ENCODE measurements at regions not wholly inside any gene's neighbourhood (a gene's known extent, or its start where the extent isn't known, plus 50 kb on each side); places are given as distances from the start of the nearest gene placed in this dataset.
"Not testable (repeated sequence)": the region's sequence is repeated elsewhere in the genome, so short reads cannot be mapped to it uniquely, and the experiment has no call there.

DNA sequence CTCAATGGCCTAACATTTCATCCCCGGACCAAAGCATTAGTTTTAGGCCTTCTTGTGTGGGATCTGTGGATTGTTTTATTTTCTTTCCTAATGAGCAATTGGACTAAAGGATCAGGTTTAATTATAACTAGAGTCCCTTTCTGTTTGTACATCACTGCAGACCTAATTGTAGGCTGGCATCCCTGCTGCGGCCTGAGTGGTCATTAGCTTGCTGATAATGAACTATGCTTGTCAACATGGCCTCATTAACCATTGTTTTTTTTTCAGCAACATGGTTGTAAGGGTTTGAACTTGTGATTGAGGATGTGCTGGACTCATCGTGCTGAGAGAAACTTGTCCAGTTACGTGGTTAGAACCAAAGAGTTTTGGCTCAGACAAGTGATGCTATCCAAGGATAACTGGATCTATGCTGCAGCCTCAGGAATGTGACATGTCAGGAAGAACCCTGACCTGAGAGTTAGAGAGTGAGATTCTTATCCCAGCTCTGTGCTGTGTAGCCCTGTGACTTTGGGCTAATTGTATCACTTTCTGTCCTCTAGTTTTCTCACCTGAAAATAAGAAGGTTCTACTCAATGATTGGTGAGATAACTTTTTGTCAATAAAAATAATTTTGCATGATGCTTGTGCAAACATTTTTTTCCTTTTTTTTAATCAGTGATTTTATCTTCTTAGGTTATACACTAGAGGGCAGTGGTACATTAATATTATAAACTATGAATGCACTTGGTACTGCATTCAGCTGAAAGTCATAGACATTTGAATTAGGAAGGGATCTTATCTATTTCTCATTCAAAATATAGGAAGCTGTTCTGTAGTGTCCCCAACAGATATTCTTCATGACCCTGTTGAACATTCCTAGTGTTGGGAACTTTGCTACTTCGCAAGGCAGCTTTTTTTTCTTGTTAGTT, 140.9 kb downstream of the RNF144B start:
- no peak for DNase-seq (ENCODE audit: low read depth)

DNA sequence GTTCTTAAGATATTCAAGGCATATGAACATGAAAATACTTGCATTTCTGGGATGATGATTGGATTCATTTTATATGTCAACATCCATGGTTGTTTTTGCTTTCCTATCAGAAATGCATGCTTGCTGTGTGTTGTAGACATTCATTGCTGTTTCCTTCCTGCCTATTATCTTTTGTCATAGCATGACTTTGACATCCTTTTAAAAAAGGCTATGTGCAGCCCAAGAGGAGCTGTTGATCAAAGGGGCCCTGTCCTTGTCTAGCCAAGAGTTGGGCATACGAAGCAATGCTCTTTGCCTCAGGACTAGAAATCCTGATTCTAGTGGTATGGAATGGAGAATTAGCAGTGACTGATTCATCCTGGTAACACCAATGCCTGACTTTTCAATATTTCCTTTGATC, 143.1 kb downstream of the RNF144B start:
- no peak for DNase-seq (ENCODE audit: low read depth)

DNA sequence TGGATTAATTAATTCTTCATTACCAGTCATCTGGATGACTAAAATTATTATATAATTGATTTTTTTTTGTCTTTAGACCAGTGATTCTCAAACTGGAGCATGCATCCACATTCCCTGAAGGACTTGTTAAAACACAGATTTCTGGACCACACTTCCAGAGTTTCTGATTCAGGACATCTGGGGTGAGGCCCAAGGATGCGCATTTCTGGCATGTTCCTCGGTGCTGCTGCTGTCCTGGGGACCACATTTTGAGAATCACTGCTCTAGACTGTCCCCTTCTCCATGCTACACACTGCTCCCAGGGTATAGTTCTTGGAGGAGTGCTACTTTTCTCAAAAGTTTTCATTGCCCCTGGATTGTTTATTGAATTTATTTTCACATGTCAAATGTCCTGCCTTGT, 145.0 kb downstream of the RNF144B start:
- DNase-seq (ENCODE audit: low read depth), result no peak

DNA sequence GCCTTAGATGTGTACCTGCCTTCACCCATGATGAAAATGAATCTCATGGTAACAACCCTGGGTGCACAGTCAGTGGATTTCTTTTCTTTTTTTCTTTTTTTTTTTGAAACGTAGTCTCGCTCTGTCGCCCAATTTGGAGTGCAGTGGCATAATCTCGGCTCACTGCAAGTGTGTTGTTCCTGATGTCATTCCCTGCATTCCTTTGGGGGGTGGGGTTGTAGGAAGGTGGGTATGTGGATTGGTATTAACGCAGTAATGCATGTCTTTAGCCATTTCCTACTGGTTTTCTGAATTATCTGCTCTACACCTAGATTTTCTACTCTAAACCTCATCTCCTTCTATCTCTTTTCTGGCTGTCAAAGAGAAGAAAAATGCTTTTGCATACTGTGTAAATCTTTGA, 146.6 kb downstream of the RNF144B start:
- DNase-seq (ENCODE audit: low read depth), result no peak

DNA sequence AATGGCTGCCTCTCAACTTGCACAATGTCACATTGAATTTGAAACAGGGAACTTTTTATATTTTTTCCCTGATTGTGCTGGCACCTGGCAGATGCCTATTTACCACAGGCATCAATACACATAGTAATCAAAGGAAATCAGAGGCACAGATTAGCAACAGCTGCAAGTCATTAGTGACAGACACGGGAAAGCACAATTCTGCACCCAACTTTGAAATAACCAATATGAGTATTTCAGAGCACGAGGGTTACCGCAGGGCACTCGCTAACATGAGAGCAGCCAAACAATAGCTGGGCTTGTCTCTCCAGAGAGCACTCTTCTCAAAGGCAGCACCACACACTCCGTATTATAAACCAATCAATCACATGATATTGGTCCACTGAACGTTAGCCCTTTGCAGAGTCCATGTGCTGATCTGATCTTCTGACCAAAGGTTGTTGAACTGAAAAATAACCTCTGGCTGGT, 149.5 kb downstream of the RNF144B start:
- DNase-seq (ENCODE audit: low read depth), result no peak

DNA sequence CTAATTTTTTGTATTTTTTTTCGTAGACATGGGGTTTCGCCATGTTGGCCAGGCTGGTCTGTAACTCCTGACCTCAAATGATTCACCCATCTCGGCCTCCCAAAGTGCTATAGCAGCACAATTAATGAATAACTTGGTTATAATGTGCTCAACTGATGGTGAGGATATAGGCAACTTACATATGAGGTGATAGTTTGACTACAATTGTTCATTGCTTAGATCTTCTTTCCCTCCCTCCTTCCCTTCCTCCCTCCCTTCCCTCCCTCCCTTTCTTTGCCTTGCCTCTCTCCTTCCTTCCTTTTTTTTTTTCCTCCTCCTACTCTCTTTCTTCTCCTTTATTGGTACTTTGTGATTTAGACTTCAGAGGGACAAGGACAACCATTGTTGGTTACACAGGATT, 151.2 kb downstream of the RNF144B start:
- no peak for DNase-seq (ENCODE audit: low read depth)

DNA sequence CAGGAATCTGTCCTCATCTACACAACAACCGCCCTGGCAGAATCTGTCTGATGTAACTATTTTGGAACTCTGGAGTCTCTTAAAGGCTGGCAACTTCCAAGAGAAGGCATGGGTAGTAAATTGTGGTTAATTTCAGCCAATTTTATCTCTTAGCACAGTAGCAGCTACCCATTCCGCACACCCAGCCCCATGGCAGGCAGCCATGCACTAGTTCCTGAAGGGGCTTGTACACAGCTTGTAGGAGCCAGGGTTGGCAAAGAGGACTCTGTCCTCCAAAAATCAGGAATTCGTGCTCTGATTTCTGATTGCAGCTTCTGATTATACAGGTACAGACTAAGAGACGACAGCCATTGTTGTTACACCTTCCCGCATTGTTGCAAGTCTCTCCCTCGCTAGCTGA, 155.9 kb downstream of the RNF144B start:
- no peak for DNase-seq (ENCODE audit: low read depth)

DNA sequence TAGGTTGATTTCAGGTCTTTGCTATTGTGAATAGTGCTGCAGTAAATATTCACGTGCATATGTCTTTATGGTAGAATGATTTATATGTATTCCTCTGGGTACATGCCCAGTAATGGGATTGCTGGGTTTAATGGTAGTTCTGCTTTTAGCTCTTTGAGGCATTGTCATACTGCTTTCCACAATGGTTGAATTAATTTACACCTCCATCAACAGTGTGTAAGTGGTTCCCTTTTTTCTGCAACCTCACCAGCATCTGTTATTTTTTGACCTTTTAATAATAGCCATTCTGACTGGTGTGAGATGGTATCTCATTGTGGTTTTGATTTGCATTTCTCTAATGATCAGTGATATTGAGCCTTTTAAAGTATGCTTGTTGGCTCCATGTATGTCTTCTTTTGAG, 158.0 kb downstream of the RNF144B start:
- DNase-seq (ENCODE audit: low read depth), result not testable (repeated sequence)

DNA sequence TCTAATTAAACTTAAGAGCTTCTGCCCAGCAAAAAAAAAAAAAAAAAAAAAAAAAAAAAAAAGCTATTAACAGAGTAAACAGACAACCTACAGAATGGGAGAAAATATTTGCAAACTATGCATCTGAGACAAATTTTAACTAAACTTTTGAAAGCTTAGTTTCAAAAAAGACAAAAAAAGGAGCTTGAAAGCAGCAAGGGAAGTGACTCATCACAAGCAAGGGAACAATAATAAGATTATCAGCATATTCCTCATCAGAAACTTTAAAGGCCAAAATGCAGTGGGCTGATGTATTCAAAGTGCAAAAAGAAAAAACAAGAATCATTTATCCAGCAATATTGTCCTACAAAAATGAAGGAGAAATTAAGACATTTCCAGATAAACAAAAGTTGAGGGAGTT, 158.6 kb downstream of the RNF144B start:
- DNase-seq (ENCODE audit: low read depth), result no peak

DNA sequence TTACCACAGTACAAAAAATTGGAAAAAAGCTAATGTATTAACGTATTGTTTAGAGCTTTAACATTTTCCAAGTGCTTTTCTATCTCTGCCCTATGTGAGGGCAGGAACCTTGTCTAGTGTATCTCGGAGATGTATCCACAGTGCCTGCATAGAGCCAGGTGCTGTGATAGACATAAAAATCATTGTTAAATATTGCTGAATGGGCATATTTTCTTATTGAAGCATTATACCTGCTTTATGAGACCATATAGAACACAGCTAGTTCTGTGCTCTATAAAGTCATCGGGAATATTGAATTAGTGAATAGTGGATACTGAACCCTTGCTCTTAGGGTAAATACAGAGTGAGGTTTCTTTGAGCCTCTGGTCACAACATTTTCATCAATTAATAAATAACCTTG, 163.0 kb downstream of the RNF144B start:
- DNase-seq (ENCODE audit: low read depth), result no peak

DNA sequence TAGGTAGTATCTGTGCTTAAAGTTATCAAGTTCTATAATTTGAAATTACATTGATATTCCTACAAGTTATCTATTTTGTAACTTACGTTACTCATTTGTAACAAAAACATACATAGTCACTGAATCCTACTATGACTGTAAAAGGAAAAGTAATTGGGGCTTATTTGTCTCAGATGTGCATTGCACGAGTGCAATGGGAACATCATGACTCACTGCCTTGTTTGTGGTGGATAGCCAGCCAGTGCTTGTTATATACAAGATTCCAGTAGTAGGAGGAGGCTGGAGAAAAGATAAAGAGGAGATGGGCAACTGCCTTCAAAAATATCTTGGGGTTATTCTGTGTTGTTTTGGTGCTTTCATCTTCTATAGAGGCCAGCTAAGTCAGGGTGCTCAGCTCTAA, 164.1 kb downstream of the RNF144B start:
- DNase-seq (ENCODE audit: low read depth), result no peak

DNA sequence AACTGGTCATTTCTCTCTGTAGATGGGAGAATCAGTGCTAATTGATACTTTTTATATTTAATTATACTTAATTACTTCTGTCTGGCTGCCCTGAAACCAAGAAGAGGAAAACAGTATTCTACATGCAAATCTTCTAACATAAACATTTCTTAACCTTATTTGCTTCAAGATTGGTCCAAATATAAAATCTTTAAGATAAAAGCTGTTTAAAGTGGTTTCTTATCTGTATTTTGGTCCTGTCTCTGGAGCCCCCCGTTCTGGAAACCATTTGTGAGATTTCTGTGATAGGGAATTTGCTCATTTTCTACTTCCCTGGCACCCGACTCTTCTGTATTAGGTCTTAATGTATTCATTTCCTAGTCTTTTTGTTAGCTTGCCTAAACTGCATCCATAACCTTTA, 168.6 kb downstream of the RNF144B start:
- no peak for DNase-seq (ENCODE audit: low read depth)

DNA sequence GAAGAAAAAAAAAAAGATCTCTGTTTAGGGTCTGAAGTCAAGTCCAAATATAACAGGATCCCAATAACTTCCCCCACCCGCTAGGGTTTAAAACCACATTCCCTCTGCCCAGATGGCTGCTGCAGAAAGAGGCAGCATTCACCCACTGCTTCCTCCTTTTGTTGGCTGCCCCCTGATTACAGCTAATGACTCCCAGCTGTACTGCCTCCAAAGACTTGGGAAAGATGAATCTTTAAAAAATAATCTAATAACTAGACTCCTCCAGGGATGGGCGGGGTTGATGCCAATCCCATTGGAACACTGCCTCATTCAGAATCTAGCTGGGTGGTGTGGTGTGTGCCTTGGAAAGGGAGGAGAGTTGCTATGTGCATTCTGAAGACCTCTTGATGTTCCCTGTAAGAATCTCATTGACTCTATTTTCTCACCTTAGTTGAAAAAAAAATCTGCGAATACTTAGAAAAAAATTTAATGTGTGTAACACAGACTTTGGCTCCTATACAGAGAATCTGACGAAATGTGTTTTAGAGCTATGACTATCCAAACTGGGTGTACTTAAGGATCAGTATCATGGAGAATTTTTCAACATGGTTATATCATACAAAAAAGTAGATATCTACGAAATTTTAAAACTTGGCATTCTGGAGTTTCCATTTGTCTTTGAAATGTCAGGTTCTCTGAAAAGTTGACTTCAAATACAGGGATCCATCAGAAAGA, 174.0 kb downstream of the RNF144B start:
- no peak for DNase-seq (ENCODE audit: low read depth)

DNA sequence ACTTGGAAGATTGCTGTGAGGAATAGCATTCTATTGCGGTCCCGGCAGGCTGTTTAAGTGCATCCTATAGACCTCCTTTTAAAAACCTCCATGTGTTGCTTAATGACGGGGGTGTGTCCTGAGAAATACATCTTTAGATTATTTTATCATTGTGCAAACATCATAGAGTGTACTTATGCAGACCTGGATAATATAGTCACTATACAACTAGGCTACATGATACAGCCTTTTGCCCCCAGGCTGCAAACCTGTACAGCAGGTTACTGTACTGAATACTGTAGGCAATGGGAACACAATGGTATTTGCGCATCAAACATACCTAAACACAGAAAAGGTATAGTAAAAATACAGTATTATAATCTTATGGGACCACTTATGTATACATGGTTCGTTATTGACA, 175.6 kb downstream of the RNF144B start:
- DNase-seq (ENCODE audit: low read depth), result no peak

DNA sequence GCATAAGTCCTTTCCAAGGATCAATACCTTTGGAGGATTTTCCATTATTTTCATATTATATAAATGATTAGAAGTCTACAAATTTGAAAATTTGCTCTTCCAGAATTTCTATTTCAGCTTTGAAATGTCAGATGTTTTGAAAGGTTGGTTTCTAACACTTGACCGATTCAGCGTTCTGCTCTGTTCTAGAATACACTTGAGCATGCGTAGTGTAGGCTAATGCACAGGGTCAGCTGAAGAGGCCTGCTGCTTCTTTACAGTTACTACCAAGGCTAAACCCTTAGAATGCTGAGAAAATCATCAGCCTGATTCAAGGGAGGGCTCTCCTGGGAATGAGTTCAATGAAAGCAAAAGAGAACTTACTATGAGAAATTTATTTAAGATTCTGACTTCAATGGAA, 177.6 kb downstream of the RNF144B start:
- DNase-seq (ENCODE audit: low read depth), result no peak

DNA sequence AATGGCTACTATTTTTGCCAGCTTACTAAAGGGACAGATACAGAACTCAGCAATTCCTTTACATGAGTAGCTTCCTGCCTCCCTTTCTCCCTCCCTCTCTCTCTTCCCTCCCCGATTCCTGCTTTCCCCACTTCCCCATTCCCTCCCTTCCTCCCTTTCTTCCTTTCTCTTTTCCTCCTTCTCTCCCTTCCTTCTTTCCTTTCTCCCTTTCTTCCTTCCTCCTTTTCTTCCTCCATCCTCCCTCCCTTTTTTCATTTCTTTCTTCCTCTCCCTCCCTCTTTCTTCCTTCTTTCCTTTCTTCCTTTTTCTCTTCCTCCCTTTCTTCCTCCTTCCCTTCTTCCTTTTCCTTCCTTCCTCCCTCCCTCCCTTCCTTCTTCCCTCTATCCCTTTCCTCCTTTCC, 178.1 kb downstream of the RNF144B start:
- DNase-seq (ENCODE audit: low read depth), result no peak

DNA sequence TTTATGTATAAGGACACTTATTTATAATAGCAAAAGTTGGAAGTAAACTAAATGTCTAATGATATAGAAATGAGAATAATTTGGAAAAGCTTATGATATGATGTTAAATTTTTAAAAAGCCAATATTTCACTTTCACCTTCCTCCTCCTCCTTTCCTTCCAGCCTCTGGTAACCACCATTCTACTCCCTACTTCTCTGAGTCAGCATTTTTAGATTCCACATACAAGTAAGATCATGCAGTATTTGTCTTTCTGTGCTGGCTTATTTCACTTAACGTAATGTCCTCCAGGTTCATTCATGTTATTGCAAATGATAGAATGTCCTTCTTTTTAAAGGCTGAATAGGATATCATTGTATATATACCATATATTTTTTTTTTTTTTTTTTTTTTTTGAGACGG, 180.2 kb downstream of the RNF144B start:
- no peak for DNase-seq (ENCODE audit: low read depth)

DNA sequence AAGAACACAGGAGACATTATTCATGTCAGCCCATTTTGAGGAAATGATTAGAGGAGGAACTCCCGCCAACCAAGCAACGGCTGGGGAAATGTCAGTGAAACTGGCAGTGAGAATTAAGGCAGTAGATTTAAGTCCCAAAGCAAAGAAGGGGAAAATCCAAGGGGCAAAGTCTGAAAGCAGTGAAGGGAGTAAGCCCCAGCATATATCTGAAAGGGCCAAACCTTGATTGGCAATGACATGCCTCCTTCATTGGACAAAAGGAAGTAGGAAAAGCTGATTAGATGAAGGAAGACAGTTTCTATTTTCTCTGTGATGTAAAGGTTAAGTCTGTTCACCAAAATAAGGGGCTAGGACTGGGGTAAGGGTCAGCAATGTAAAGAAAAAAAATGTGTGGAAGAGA, 190.3 kb downstream of the RNF144B start:
- no peak for DNase-seq (ENCODE audit: low read depth)

DNA sequence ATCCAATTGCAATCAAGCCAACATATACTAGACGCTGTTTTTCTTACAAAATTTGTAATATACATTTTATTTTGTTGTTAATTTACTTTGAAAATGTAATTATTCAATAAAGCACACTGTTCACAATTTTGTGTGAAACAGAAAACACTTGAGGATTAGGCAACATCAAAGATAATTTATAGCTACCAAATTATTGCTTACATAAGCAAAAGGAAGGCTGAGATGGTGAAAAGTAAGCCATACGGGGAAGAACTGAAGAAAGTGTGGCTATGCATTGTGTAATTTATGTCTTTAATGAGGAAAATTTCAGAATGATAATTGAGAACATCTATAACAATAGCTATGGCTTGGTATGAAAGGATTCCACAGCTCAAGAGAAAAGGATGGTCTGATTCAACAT, 192.0 kb downstream of the RNF144B start:
- no peak for DNase-seq (ENCODE audit: low read depth)

DNA sequence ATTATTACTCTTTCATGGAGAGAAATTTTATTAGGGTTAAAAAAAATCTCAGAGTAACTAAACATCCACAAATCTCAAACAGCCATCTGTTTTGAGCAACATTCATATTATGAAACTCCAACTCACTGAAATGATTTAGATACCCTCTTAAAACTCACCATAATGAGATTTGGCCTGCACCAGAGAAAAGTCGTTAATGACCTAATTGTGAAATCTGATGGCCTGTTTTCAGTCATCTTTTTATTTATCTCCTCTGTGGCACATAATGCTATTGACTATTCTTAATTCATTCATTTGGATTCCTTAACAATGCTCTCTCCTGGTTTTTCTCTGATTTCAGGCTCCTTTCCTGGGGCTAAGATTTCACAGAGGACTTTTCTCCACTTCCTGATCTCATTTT, 192.7 kb downstream of the RNF144B start:
- DNase-seq (ENCODE audit: low read depth), result no peak

DNA sequence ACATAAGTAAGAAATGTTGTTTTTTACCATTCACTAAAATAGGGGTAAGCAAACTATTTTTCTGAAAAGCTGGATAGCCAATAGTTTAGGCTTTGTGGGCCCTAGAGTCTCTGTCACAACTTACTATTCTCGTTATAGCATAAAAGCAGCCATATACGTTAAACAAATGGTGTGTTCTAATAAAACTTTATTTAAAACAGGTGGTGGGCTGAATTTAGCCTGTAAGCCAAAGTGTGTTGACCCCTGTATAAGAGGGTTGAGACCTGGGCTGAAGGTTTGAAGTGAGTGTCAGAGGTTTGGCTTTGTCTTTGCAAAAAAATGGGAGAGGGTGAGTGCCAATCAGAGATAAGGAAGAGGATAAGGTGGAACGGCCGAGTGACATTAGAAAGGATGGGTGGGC, 197.2 kb downstream of the RNF144B start:
- no peak for DNase-seq (ENCODE audit: low read depth)

DNA sequence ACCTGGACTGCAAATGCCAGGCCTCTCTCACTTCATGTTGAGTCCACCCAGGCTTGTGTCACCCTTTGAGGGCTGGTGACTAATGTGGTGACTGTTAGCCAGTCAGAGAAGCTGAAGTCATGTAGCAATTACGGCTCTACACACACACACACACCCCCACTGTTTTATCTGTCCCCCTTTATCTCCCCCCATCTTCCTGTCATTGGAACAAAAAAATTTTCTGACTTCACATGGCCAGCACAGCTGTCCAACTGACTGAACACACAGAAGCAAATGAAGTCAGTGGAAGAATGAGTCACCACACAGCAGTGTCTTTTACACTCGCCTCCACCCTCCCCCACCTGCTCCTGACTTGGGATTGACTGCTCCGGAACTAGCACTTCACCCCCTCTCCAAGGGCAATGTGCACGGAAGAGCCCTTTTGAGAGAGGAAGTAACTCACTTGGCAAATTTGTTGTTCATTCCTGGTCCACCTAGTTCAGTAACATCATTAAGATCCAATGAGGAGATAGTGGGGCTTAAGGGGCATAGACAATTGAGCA, 198.0 kb downstream of the RNF144B start:
- peak; percentile 16 for DNase-seq (ENCODE audit: low read depth)

DNA sequence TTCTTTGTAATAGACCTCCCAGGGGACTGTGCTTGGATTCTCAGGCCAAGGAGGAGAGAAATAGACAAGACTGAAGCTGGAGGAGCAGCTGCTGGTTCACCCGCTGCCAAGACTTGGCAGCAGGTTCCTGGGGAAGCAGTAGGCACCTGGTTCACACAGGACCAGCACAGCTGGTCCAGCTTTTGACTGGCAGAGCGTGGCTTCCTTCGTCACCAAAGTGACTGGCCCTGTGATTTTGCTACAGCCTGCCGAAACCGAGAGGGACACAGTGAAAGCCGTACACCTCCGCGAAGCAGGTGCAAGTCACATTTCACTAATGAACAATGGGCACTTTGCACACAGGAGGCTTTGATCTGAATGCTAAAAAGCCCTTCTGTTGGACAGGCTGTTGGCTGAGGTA, 199.0 kb downstream of the RNF144B start:
- no peak for DNase-seq (ENCODE audit: low read depth)

All from forelimb muscle (tissue), 1 donor.